Psoas muscle (tissue), 7 donors: ENCODE measurements at regions not wholly inside any gene's neighbourhood (a gene's known extent, or its start where the extent isn't known, plus 50 kb on each side); places are given as distances from the start of the nearest gene placed in this dataset.

Experiments used
- ATAC-seq, 4 donors: fragments of 200-7000 bp; cut with Tn5 transposase; one replicate each; pipeline ENCODE4 v1.9.1; 2020; ENCODE audit warnings: moderate library complexity in 3 of 4, mild to moderate bottlenecking in 2 of 4
- DNase-seq, 2 donors: peaks; one replicate each; pipeline ENCODE4 v3.0.0-alpha.2; 2020
- H3K27ac ChIP-seq: fragments of 200-600 bp; one replicate; pipeline ENCODE4 v1.8.0; 2022
- H3K27me3 ChIP-seq, 3 donors: fragments of 200-600 bp in 1 of 3; one replicate each; pipeline versions ENCODE4 v1.6.1 to v1.8.0; 2013 to 2022; ENCODE audit warnings: low read length in 2 of 3, mild to moderate bottlenecking in 2 of 3, moderate library complexity in 1 of 3; ENCODE audit not compliant: insufficient read depth in 3 of 3
- H3K36me3 ChIP-seq, 2 donors: fragments of 200-600 bp in 1 of 2; one replicate each; pipeline versions ENCODE4 v1.6.1 to v1.8.0; 2013 to 2022; ENCODE audit warnings: low read depth in 1 of 2, mild to moderate bottlenecking in 1 of 2, moderate library complexity in 1 of 2; ENCODE audit not compliant: insufficient read depth in 1 of 2
- H3K4me1 ChIP-seq: fragments of 200-600 bp; one replicate; pipeline ENCODE4 v1.8.0; 2022
- H3K4me3 ChIP-seq: fragments of 200-600 bp; one replicate; pipeline ENCODE4 v1.8.0; 2022; ENCODE audit warnings: mild to moderate bottlenecking
- H3K9me3 ChIP-seq: fragments of 200-600 bp; one replicate; pipeline ENCODE4 v1.8.0; 2022
- CTCF ChIP-seq: fragments of 200-600 bp; IDR thresholded peaks from one replicate; pipeline ENCODE4 v1.8.0; 2022; ENCODE audit warnings: antibody characterized with exemption
- WGBS, 3 donors: extraction: QIAGEN DNeasy Blood & Tissue Kit; methylation state at CpG; one replicate each; pipeline versions ENCODE4 v1.1.6 to v1.1.7; 2013; 5-methylcytosine and 5-hydroxymethylcytosine counted together
- intact Hi-C, 2 donors: fragments of 100-400 bp; cut with DNase I; formaldehyde crosslinking; loops; one replicate each; pipeline versions ENCODE4 v1.11.0 to v1.14.2; 2022
- donor health status: healthy with polysubstance abuse.
- donor health status: DM: no; HTN: no; CAD: no; lungs with moderate emphysema.
- donor health status: Bipolar disorder and iron deficiency.
- donor health status: healthy.
- donor health status: DM: yes; HTN: yes; CAD: no.
- donor health status: DM: no; HTN: no; CAD: no.
- donor health status: DM: yes; HTN: yes; CAD: no.

- no peaks in the 10 kb centered on the region for H3K4me1 ChIP-seq
- WGBS, 3 donors: 75 to 81% (median 77%) methylated on average over 5 of the region's 5 CpGs
- no peaks in the 10 kb centered on the region for H3K9me3 ChIP-seq
- no peak for TF ChIP-seq CTCF
- no peak overlapping the region for H3K27ac ChIP-seq
- ATAC-seq (no peak), DNase-seq (no peak)
- intact Hi-C loops: no loop called here
- no peaks in the 10 kb centered on the region for H3K27me3 ChIP-seq
- H3K4me3 ChIP-seq: no peak overlapping the region
- H3K36me3 ChIP-seq: no peaks in the 10 kb centered on the region
Observed at GRCh38 chr4:149952716-149953115, 125.5 kb upstream of the DCLK2 start.

- 31 to 38% (median 32%) methylated on average over 2 of the region's 2 CpGs for WGBS, 3 donors
- intact Hi-C loops: no loop called here
Observed at GRCh38 chr4:149955780-149956390, 122.4 kb upstream of the DCLK2 start.

GRCh38 chr4:149956678-149957077 is 121.6 kb upstream of the DCLK2 start:
- H3K9me3 ChIP-seq: no peaks in the 10 kb centered on the region
- DNase-seq: no peak
- no peaks in the 10 kb centered on the region for H3K36me3 ChIP-seq
- no peak for ATAC-seq
- no peaks in the 10 kb centered on the region for H3K4me1 ChIP-seq
- intact Hi-C loops: no loop called here
- TF ChIP-seq CTCF: no peak
- H3K27me3 ChIP-seq: no peaks in the 10 kb centered on the region
- no peak overlapping the region for H3K27ac ChIP-seq
- 87 to 89% (median 88%) methylated on average over 3 of the region's 3 CpGs for WGBS, 3 donors
- H3K4me3 ChIP-seq: no peak overlapping the region

More at GRCh38 chr4:149955780-149956390, 122.4 kb upstream of the DCLK2 start:
- Histone ChIP-seq H3K4me3 (no peak overlapping the region), H3K27me3 (no peaks in the 10 kb centered on the region), H3K4me1 (no peaks in the 10 kb centered on the region), H3K9me3 (no peaks in the 10 kb centered on the region), H3K36me3 (no peaks in the 10 kb centered on the region), H3K27ac (no peak overlapping the region)
- DNase-seq: no peak
- no peak for ATAC-seq
- no peak for TF ChIP-seq CTCF

GRCh38 chr4:149961876-149962597 is 116.2 kb upstream of the DCLK2 start:
- Histone ChIP-seq H3K4me3 (no peak overlapping the region), H3K27me3 (no peaks in the 10 kb centered on the region), H3K27ac (no peak overlapping the region), H3K9me3 (no peaks in the 10 kb centered on the region), H3K4me1 (no peaks in the 10 kb centered on the region), H3K36me3 (no peaks in the 10 kb centered on the region)
- DNase-seq (no peak), ATAC-seq (peak in 3 of 4 donors; percentile 69 to 77 (median 70))
- TF ChIP-seq CTCF: no peak
- intact Hi-C loops: no loop called here
- WGBS, 3 donors: 62 to 65% (median 62%) methylated on average over 5 of the region's 5 CpGs
